GM23248 (cell line): ENCODE measurements at regions not wholly inside any gene's neighbourhood (a gene's known extent, or its start where the extent isn't known, plus 50 kb on each side); places are given as distances from the start of the nearest gene placed in this dataset.

Source experiments
- DNase-seq: peaks from one replicate; pipeline ENCODE4 v3.0.0-alpha.2; 2015
- H2AFZ ChIP-seq: fragments of 200-600 bp; sonication (generic); 2 replicates; pipeline ENCODE4 v1.6.1; 2016; ENCODE audit warnings: antibody characterized with exemption
- H3F3A ChIP-seq: fragments of 200-600 bp; sonication (generic); 2 replicates; pipeline ENCODE4 v1.6.1; 2016; ENCODE audit warnings: mild to moderate bottlenecking, antibody characterized with exemption, mixed run types; ENCODE audit not compliant: insufficient read depth
- H3K27ac ChIP-seq: fragments of 200-600 bp; sonication (generic); 2 replicates; pipeline ENCODE4 v1.5.1; 2016; ENCODE audit warnings: mild to moderate bottlenecking
- H3K27me3 ChIP-seq: fragments of 200-600 bp; sonication (generic); replicated peaks from 2 replicates; pipeline ENCODE4 v1.6.1; 2016; ENCODE audit warnings: mild to moderate bottlenecking; ENCODE audit not compliant: insufficient read depth
- H3K36me3 ChIP-seq: fragments of 200-600 bp; sonication (generic); 2 replicates; pipeline ENCODE4 v1.6.1; 2016; ENCODE audit warnings: low read depth, mild to moderate bottlenecking
- H3K4me1 ChIP-seq: fragments of 200-600 bp; sonication (generic); 2 replicates; pipeline ENCODE4 v1.6.1; 2016; ENCODE audit warnings: mild to moderate bottlenecking; ENCODE audit not compliant: insufficient read depth
- H3K4me2 ChIP-seq: fragments of 200-600 bp; sonication (generic); one replicate; pipeline ENCODE4 v1.6.1; 2016; ENCODE audit warnings: mild to moderate bottlenecking; ENCODE audit not compliant: unreplicated experiment
- H3K4me3 ChIP-seq: fragments of 200-600 bp; sonication (generic); 2 replicates; pipeline ENCODE4 v1.5.1; 2016; ENCODE audit warnings: mild to moderate bottlenecking
- H3K79me2 ChIP-seq: fragments of 200-600 bp; sonication (generic); 2 replicates; pipeline ENCODE4 v1.6.1; 2016; ENCODE audit warnings: mild to moderate bottlenecking; ENCODE audit not compliant: insufficient read depth
- H3K9ac ChIP-seq: fragments of 200-600 bp; sonication (generic); 2 replicates; pipeline ENCODE4 v1.6.1; 2016; ENCODE audit warnings: mild to moderate bottlenecking
- H3K9me2 ChIP-seq: fragments of 200-600 bp; sonication (generic); 2 replicates; pipeline ENCODE4 v1.6.1; 2016; ENCODE audit warnings: mixed run types, mild to moderate bottlenecking, moderate library complexity; ENCODE audit not compliant: insufficient read depth
- H3K9me3 ChIP-seq: fragments of 200-600 bp; sonication (generic); one replicate; pipeline ENCODE4 v1.6.1; 2017; ENCODE audit warnings: low read depth
- H4K20me1 ChIP-seq: fragments of 200-600 bp; sonication (generic); 2 replicates; pipeline ENCODE4 v1.6.0; 2016; ENCODE audit not compliant: insufficient read depth
- EZH2 ChIP-seq: fragments of 200-600 bp; sonication (generic); IDR thresholded peaks from 2 replicates; pipeline ENCODE4 v1.6.1; 2018; ENCODE audit warnings: antibody characterized with exemption, mild to moderate bottlenecking; ENCODE audit not compliant: insufficient read depth, poor library complexity, severe bottlenecking
- EZH2phosphoT487 ChIP-seq: fragments of 200-600 bp; sonication (generic); IDR thresholded peaks from 2 replicates; pipeline ENCODE4 v1.6.1; 2018; ENCODE audit warnings: antibody characterized with exemption, moderate library complexity, mild to moderate bottlenecking, low read depth; ENCODE audit not compliant: insufficient read depth
- WGBS, 2 experiments: methylation state at CpG; one replicate each; pipeline ENCODE4 v1.1.6; 2015 to 2017; ENCODE audit warnings: low lambda C conversion rate in 2 of 2, low coverage in 1 of 2; ENCODE audit errors: missing lambda C conversion rate in 2 of 2; 5-methylcytosine and 5-hydroxymethylcytosine counted together
- in situ Hi-C: fragments of 300-500 bp; cut with MboI; formaldehyde crosslinking; loops from 2 replicates; pipeline ENCODE4 v1.15.0; 2020

DNA sequence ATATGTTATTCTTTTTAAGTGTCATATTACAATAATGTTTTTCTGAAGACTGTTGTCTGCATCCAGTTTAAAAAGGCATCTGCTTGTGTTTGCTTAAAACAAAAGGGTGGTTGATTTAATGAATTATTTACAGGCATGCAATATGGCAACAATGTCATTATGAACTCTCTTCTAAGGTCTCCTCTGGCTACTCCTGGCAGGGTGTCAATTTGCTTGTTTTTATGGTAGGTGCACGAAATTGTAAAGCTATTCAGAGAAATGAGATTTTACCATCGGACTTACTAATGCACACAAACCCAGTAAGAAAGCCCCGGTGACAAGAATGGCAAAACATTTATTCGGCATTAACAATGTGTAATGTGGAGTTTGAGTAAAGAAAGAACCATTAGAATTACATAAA is 539.8 kb upstream of the ZNF608 start:
- H3F3A ChIP-seq: no peaks in the 10 kb centered on the region
- H3K9me2 ChIP-seq: no peaks in the 10 kb centered on the region
- in situ Hi-C loops: no loop called here
- no peak overlapping the region for H3K4me2 ChIP-seq
- no peaks in the 10 kb centered on the region for H3K27me3 ChIP-seq
- H3K4me1 ChIP-seq: no peaks in the 10 kb centered on the region
- H3K27ac ChIP-seq: no peak overlapping the region
- H3K9ac ChIP-seq: no peak overlapping the region
- 90 to 91% methylated on average over 4 of the region's 4 CpGs for WGBS, 2 experiments
- no peaks in the 10 kb centered on the region for H3K9me3 ChIP-seq
- H2AFZ ChIP-seq: no peak overlapping the region
- H3K79me2 ChIP-seq: no peaks in the 10 kb centered on the region
- H3K4me3 ChIP-seq: no peak overlapping the region
- no peaks in the 10 kb centered on the region for H4K20me1 ChIP-seq
- TF ChIP-seq EZH2phosphoT487: no peak
- no peak for TF ChIP-seq EZH2
- DNase-seq: no peak
- H3K36me3 ChIP-seq: no peaks in the 10 kb centered on the region

DNA sequence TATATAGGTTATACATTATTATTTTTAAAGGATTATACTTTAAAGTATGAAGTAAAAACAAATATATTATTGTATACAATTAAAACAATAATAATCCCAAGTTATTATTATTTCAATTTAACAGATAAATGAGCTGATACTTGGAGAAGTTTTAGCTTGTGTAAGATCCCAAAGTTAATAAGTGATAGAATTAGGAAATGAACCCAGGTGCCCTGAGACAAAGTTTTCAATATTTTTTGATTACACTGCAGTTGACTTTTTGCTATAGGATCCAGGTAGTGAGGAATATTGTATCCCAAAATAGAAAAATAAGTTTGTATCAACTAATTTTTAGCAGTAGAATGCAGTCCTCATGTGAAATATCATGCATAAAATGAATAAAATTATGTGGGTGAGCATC is 543.2 kb upstream of the ZNF608 start:
- no peak overlapping the region for H3K4me3 ChIP-seq
- in situ Hi-C loops: no loop called here
- H3K79me2 ChIP-seq: no peaks in the 10 kb centered on the region
- H3K9me2 ChIP-seq: no peaks in the 10 kb centered on the region
- H2AFZ ChIP-seq: no peak overlapping the region
- no peaks in the 10 kb centered on the region for H3F3A ChIP-seq
- DNase-seq: no peak
- H3K36me3 ChIP-seq: no peaks in the 10 kb centered on the region
- H3K9me3 ChIP-seq: no peaks in the 10 kb centered on the region
- H3K4me1 ChIP-seq: no peaks in the 10 kb centered on the region
- H3K4me2 ChIP-seq: no peak overlapping the region
- no peaks in the 10 kb centered on the region for H3K27me3 ChIP-seq
- TF ChIP-seq EZH2phosphoT487 (no peak), EZH2 (no peak)
- H3K9ac ChIP-seq: no peak overlapping the region
- no peak overlapping the region for H3K27ac ChIP-seq
- H4K20me1 ChIP-seq: no peaks in the 10 kb centered on the region

DNA sequence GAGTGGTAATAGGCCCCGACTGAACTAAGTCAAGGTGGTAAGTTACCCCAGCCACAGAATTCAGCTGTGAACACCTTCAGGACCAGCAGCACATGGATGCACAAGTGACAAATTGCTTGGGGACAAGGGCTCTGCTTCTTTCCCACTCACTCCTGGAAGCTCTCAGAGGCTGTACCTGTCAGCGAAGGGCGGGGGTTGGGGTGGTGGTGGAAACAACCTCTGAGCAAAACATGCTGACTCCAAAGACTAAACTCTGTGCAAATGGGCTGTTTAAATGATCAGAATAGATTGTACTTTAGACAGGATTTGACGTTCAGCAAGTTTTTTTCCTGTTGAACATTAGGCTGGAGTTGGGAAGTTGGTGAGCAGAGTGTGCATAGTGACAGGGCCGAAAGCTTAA is 544.5 kb upstream of the ZNF608 start:
- Histone ChIP-seq H3K36me3 (no peaks in the 10 kb centered on the region), H3K27ac (no peak overlapping the region), H3K79me2 (no peaks in the 10 kb centered on the region), H3K4me1 (peaks cover 6% of the 10 kb centered on the region; the same call in 1 of the 2 replicates), H3F3A (no peaks in the 10 kb centered on the region), H4K20me1 (no peaks in the 10 kb centered on the region), H3K9ac (no peak overlapping the region), H3K4me3 (no peak overlapping the region), H2AFZ (no peak overlapping the region), H3K9me2 (no peaks in the 10 kb centered on the region), H3K27me3 (no peaks in the 10 kb centered on the region), H3K9me3 (no peaks in the 10 kb centered on the region), H3K4me2 (no peak overlapping the region)
- in situ Hi-C loops: no loop called here
- DNase-seq: no peak
- TF ChIP-seq EZH2phosphoT487 (no peak), EZH2 (no peak)
- WGBS, 2 experiments: 84 to 93% methylated on average over 5 of the region's 5 CpGs

DNA sequence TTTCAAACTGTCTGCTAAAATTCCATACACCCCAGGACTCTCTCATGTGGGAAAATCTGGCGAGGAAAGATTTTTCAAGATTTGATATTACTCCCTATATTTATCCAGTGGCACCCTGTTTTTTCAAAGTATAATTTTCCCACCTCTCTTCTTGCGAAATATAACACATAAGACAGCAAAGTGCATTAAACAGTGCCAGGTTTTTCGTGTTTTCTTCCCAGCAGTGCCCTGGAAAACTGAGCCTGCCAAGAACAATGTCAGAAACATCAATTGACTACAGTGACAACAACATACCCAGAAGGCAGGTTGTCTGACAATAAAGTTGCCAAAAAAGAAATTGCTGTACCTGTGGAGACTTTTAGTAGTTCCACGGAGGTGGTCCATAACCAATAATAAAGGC is 545.0 kb upstream of the ZNF608 start:
- H3K9ac ChIP-seq: no peak overlapping the region
- no peak overlapping the region for H3K27ac ChIP-seq
- in situ Hi-C loops: no loop called here
- WGBS, 2 experiments: 76 to 80% methylated on average over 4 of the region's 4 CpGs
- H3K9me3 ChIP-seq: no peaks in the 10 kb centered on the region
- H3K9me2 ChIP-seq: no peaks in the 10 kb centered on the region
- no peaks in the 10 kb centered on the region for H3K27me3 ChIP-seq
- H3K79me2 ChIP-seq: no peaks in the 10 kb centered on the region
- TF ChIP-seq EZH2: no peak
- no peak for DNase-seq
- peaks cover 6% of the 10 kb centered on the region; the same call in 1 of the 2 replicates for H3K4me1 ChIP-seq
- no peaks in the 10 kb centered on the region for H4K20me1 ChIP-seq
- no peaks in the 10 kb centered on the region for H3K36me3 ChIP-seq
- no peaks in the 10 kb centered on the region for H3F3A ChIP-seq
- H3K4me2 ChIP-seq: no peak overlapping the region
- H2AFZ ChIP-seq: no peak overlapping the region
- no peak overlapping the region for H3K4me3 ChIP-seq

DNA sequence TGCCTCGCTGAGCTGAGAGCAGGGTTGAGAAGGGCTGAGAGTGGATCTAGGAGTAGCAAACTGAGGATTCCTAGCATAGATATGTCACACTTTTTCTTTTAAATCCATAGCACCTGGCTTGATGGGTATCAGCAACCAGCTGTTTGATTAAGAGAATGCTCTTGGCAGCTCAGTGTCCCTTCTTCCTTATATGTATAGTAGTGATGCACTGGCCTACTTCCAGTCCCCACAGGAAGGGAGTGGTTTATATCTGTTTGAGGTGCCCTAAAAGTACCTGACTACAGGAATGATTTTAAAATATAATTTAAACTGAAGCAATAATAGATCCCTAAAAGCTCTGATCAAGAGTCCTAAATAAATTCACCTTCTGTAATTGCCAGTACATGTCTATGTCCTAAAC is 546.8 kb upstream of the ZNF608 start:
- no peaks in the 10 kb centered on the region for H3K27me3 ChIP-seq
- no peak for DNase-seq
- in situ Hi-C loops: no loop called here

More for the DNA sequence above, 546.8 kb upstream of the ZNF608 start:
- H2AFZ ChIP-seq: no peak overlapping the region
- H3F3A ChIP-seq: no peaks in the 10 kb centered on the region
- peaks cover 6% of the 10 kb centered on the region; the same call in 1 of the 2 replicates for H3K4me1 ChIP-seq
- H3K4me3 ChIP-seq: no peak overlapping the region
- 84 to 89% methylated on average over 1 of the region's 1 CpG for WGBS, 2 experiments
- no peaks in the 10 kb centered on the region for H4K20me1 ChIP-seq
- H3K4me2 ChIP-seq: no peak overlapping the region
- no peak overlapping the region for H3K9ac ChIP-seq
- TF ChIP-seq EZH2phosphoT487: no peak
- no peak for TF ChIP-seq EZH2
- no peaks in the 10 kb centered on the region for H3K36me3 ChIP-seq
- no peak overlapping the region for H3K27ac ChIP-seq
- H3K9me2 ChIP-seq: no peaks in the 10 kb centered on the region
- no peaks in the 10 kb centered on the region for H3K9me3 ChIP-seq
- H3K79me2 ChIP-seq: no peaks in the 10 kb centered on the region
